ENCODE measurements at regions not wholly inside any gene's neighbourhood (a gene's known extent, or its start where the extent isn't known, plus 50 kb on each side); places are given as distances from the start of the nearest gene placed in this dataset.
A peak's percentile ranks its signal among the peaks of the same experiment; 100 is the strongest.

DNA sequence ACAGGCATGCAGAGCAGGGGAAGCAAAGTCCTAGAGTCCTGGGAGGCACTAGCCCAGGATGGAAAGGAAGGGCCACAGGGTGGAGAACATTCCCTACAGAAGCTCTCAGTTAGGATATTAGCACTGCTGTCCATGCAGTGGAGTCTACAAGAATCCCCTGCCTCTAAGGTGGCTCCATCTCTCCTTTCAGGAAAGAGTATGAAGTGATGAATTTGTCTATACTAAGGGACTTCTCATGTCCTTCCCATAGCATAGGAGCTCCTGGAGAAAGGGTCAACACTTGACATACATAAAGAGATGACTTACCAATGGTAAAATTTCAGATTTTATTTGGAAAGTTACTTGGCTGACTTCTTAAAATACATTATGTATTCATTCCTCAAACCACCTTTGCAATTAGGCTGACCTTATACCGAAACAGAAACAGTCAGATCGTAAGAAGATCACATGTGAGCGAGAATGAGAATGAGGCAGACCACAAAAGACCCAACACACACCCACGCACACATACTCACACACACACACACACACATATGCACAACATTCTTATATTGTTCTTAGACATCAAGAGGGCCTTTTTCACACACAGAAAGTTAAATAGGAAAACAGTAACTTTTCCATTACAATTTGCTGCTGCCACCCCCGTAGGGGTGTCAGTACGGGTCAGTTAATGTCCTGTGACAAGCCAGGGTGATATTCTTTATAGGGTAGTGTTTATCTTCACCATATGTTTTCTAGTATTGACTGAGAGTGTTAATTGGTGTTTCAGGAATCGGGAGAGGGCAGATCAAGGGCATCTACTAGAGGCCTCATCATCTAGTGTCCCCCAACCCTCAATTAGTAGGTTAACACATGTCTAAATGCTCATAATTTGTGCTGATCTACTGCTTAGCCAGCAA lies 159.4 kb downstream of the FAXC start:
- peaks cover 19% of the 10 kb centered on the region for H3K4me1 ChIP-seq (ENCODE audit: low read depth, poor library complexity, severe bottlenecking)
- H3K79me2 ChIP-seq (ENCODE audit: insufficient read depth, low read depth) = no peaks in the 10 kb centered on the region
- H2AFZ ChIP-seq (ENCODE audit: low read depth) = peak overlapping the region; percentile 26; the same call in 1 of the 2 replicates
- TF ChIP-seq CTCF (conservative IDR thresholded peaks at IDR 0.05; ENCODE audit: low read depth, low read length) = no peak
- H3K27me3 ChIP-seq (ENCODE audit: insufficient read depth, low read depth) = no peaks in the 10 kb centered on the region
- no peak overlapping the region for H3K4me3 ChIP-seq (IDR thresholded peaks at IDR 0.05; ENCODE audit: insufficient read depth, low read depth, low read length)
- H3K9ac ChIP-seq = no peak overlapping the region
- H3K27ac ChIP-seq = no peak overlapping the region
- H4K20me1 ChIP-seq (ENCODE audit: insufficient read depth) = no peaks in the 10 kb centered on the region
- H3K4me2 ChIP-seq = peak overlapping the region; percentile 57
- H3K36me3 ChIP-seq (ENCODE audit: insufficient read depth) = no peaks in the 10 kb centered on the region

GRCh38 chr6:99187429-99187828 lies 162.0 kb downstream of the FAXC start:
- Histone ChIP-seq H4K20me1 (ENCODE audit: insufficient read depth) (no peaks in the 10 kb centered on the region), H3K4me1 (ENCODE audit: low read depth, poor library complexity, severe bottlenecking) (peaks cover 19% of the 10 kb centered on the region), H3K36me3 (ENCODE audit: insufficient read depth) (no peaks in the 10 kb centered on the region), H3K79me2 (ENCODE audit: insufficient read depth, low read depth) (no peaks in the 10 kb centered on the region), H2AFZ (ENCODE audit: low read depth) (no peak overlapping the region), H3K27ac (no peak overlapping the region), H3K9ac (no peak overlapping the region), H3K4me3 (IDR thresholded peaks at IDR 0.05; ENCODE audit: insufficient read depth, low read depth, low read length) (no peak overlapping the region), H3K27me3 (ENCODE audit: insufficient read depth, low read depth) (no peaks in the 10 kb centered on the region), H3K4me2 (no peak overlapping the region)
- no peak for TF ChIP-seq CTCF (conservative IDR thresholded peaks at IDR 0.05; ENCODE audit: low read depth, low read length)

DNA sequence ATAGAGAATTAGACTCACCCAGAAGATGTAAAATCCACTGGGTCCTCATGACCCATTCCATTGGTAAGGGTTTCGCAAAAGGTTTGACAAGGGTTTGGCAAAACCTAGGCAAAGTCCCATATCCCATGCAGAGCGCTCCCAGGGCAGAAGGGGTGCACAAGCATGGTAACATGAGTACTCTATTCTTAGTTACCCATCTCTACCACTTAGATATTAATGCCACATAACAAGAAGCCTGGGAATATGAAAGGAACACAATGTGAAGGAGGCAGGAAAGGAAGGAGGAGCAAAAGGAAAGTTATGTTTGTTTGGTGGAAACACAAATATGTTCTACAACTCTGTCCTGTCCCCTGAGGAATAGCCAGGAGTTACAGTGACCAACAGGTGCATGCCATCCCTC lies 163.1 kb downstream of the FAXC start:
- Histone ChIP-seq H2AFZ (ENCODE audit: low read depth) (no peak overlapping the region), H3K9ac (no peak overlapping the region), H3K27me3 (ENCODE audit: insufficient read depth, low read depth) (no peaks in the 10 kb centered on the region), H4K20me1 (ENCODE audit: insufficient read depth) (no peaks in the 10 kb centered on the region), H3K36me3 (ENCODE audit: insufficient read depth) (no peaks in the 10 kb centered on the region), H3K27ac (no peak overlapping the region), H3K79me2 (ENCODE audit: insufficient read depth, low read depth) (no peaks in the 10 kb centered on the region), H3K4me1 (ENCODE audit: low read depth, poor library complexity, severe bottlenecking) (peaks cover 19% of the 10 kb centered on the region), H3K4me3 (IDR thresholded peaks at IDR 0.05; ENCODE audit: insufficient read depth, low read depth, low read length) (no peak overlapping the region), H3K4me2 (no peak overlapping the region)
- TF ChIP-seq CTCF (conservative IDR thresholded peaks at IDR 0.05; ENCODE audit: low read depth, low read length) = no peak

DNA sequence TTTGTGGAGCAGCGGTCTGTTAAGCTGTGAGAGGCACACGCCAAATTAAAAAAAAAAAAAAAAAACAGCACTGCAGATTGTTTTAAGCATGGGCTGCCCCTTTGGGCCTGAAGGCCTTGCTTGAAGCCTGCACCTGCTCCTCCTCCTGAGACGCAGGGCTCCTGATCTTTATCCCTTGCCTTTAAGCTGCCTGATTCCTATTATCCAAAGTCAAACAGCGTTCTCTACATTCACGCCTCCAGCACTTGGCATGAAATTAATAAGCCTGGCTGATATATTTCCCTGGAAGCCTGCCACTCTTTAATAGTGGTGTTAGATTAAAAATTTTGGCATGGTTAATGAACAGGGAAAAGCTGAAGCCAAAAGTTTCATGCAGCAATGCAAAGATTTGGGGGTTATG lies 163.9 kb downstream of the FAXC start:
- Histone ChIP-seq H3K27ac (no peak overlapping the region), H3K9ac (no peak overlapping the region), H3K4me3 (IDR thresholded peaks at IDR 0.05; ENCODE audit: insufficient read depth, low read depth, low read length) (no peak overlapping the region), H3K36me3 (ENCODE audit: insufficient read depth) (no peaks in the 10 kb centered on the region), H4K20me1 (ENCODE audit: insufficient read depth) (no peaks in the 10 kb centered on the region), H2AFZ (ENCODE audit: low read depth) (no peak overlapping the region), H3K4me1 (ENCODE audit: low read depth, poor library complexity, severe bottlenecking) (peaks cover 13% of the 10 kb centered on the region), H3K79me2 (ENCODE audit: insufficient read depth, low read depth) (no peaks in the 10 kb centered on the region), H3K4me2 (no peak overlapping the region), H3K27me3 (ENCODE audit: insufficient read depth, low read depth) (no peaks in the 10 kb centered on the region)
- TF ChIP-seq CTCF (conservative IDR thresholded peaks at IDR 0.05; ENCODE audit: low read depth, low read length) = no peak

Data from KMS-11 (cell line).